Stimulated activated naive CD8-positive, alpha-beta T cell treated with anti-CD3 and anti-CD28 coated beads, Interleukin-15, amount 100 ng/mL, for 72 hours (primary cell): ENCODE measurements at regions not wholly inside any gene's neighbourhood (a gene's known extent, or its start where the extent isn't known, plus 50 kb on each side); places are given as distances from the start of the nearest gene placed in this dataset.

Experiments used
- ATAC-seq: fragments of 150-1000 bp; cut with Tn5 transposase; 2 replicates; pipeline ENCODE4 v1.10.0; 2021; ENCODE audit warnings: mild to moderate bottlenecking, moderate library complexity
- DNase-seq, 2 donors: peaks; one replicate each; pipeline ENCODE4 v3.0.0; 2021 to 2022
- H3K27ac Mint-ChIP-seq, 2 donors: one replicate each; pipeline ENCODE4 v1.8.0; 2022; ENCODE audit warnings: mild to moderate bottlenecking in 2 of 2, mixed read lengths in 2 of 2, moderate library complexity in 2 of 2
- H3K27me3 Mint-ChIP-seq: one replicate; pipeline ENCODE4 v1.8.0; 2022; ENCODE audit warnings: mixed read lengths
- H3K4me1 Mint-ChIP-seq: one replicate; pipeline ENCODE4 v1.8.0; 2022; ENCODE audit warnings: mild to moderate bottlenecking, mixed read lengths
- H3K4me3 Mint-ChIP-seq, 2 donors: one replicate each; pipeline ENCODE4 v1.8.0; 2022; ENCODE audit warnings: mild to moderate bottlenecking in 2 of 2, mixed read lengths in 2 of 2, moderate library complexity in 1 of 2
- H3K9me3 Mint-ChIP-seq, 2 donors: one replicate each; pipeline ENCODE4 v1.8.0; 2022; ENCODE audit warnings: mixed read lengths in 2 of 2

DNA sequence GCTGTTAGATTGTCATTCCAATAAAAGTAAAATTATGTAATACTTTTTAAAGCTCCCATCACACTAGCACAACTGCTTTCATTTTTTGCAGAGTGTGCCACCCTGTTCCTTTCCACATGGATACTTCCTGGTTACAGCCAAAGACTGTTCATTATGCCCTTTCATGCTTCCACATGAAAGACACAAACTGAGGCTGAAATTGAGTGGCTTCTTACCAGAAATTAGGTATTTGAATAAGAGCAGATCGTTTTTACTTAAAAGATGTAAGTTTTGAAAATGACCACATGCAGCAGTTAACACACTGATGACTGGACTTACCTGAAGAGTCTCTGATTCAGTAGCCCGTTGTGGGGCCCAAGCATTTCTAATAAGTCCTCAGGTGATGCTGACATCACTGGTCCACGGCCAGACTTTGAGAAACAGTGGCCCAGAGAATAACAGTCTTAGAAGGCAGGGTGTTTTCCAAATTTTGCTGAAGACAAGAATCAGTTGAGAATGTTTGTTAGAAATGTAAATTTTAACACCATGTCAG is 187.6 kb upstream of the DMRT1 start:
- Mint-ChIP-seq H3K27ac (no peak overlapping the region), H3K27me3 (no peaks in the 10 kb centered on the region), H3K4me1 (peaks cover 49% of the 10 kb centered on the region), H3K9me3 (no peaks in the 10 kb centered on the region), H3K4me3 (no peak overlapping the region)
- ATAC-seq (no peak), DNase-seq (no peak)

- H3K9me3 Mint-ChIP-seq, result no peaks in the 10 kb centered on the region
- H3K4me3 Mint-ChIP-seq, result no peak overlapping the region
- no peak for DNase-seq
- no peak for ATAC-seq
- no peaks in the 10 kb centered on the region for H3K27me3 Mint-ChIP-seq
- H3K4me1 Mint-ChIP-seq, result peaks cover 41% of the 10 kb centered on the region
- peak overlapping the region in 1 of 2 donors; percentile 29 for H3K27ac Mint-ChIP-seq
These were observed 185.6 kb upstream of the DMRT1 start for GRCh38 chr9:655875-656274.

DNA sequence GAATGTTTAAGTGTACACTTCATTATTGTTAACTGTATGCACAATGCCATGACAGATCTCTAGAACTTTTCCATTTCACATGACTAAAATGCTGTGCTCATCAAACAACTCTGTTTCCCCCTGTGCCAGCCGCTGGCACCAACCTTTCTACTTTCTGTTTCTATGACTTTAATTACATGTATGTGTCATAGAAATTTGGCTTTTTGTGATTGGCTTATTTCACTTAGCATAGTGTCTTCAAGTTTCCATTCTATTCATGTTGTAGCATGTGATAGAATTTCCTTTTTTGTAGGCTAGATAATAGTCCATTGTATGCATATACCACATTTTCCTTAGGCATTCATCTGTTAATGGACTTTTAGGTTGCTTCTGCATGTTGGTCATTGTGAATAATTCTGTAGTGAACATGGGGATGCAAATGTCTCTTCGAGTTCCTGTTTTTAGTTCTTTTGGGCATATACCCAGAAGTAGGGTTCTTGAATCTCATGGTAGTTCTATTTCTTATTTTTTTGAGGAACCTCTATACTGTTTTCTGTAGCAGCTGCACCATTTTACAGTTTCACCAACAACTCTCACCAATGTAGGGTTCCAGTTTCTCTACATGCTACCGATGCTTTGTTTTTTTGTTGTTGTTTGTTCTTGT is 184.4 kb upstream of the DMRT1 start:
- no peaks in the 10 kb centered on the region for H3K9me3 Mint-ChIP-seq
- peaks cover 41% of the 10 kb centered on the region for H3K4me1 Mint-ChIP-seq
- no peaks in the 10 kb centered on the region for H3K27me3 Mint-ChIP-seq
- H3K4me3 Mint-ChIP-seq, result no peak overlapping the region
- peak overlapping the region in 1 of 2 donors; percentile 35 for H3K27ac Mint-ChIP-seq
- peak; percentile 75 for ATAC-seq
- DNase-seq, result no peak

DNA sequence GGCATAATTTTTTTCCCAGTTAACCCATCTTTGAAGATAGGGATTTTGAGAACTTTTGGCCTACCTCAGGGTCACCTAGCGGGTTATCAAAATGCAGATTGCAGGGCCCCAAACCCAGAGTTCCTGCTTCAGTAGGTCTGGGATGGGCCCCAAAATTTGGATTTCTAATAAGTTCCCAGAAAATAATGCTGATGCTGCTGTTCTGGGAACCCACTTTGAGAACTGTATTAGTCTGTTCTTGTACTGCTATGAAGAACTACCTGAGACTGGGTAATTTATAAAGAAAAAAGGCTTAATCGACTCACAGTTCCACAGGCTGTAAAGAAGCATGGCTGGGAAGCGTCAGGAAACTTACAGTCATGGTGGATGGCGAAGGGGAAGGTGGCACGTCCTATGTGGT is 182.2 kb upstream of the DMRT1 start:
- H3K27ac Mint-ChIP-seq, result no peak overlapping the region
- no peak overlapping the region for H3K4me3 Mint-ChIP-seq
- no peak for ATAC-seq
- peaks cover 27% of the 10 kb centered on the region for H3K4me1 Mint-ChIP-seq
- no peak for DNase-seq
- no peaks in the 10 kb centered on the region for H3K9me3 Mint-ChIP-seq
- no peaks in the 10 kb centered on the region for H3K27me3 Mint-ChIP-seq

DNA sequence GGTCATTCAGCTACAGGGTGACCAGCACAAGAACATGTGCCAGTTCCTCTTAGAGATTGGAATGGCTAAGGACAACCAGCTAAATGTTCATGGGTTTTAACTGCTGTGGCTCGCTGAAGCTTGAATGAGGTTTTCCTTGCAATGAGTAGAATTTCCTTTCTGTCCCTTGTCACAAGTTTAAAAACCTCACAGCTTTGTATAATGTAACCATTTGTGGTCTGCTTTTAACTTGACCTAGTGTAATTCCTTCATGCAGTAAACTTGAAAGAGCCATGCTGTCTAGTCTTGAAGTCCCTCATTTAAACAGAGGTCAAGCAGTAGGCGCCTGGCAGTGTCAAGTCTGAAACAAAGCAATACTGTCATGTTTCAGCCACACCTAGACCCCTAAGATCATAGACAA is 181.3 kb upstream of the DMRT1 start:
- Mint-ChIP-seq H3K9me3 (no peaks in the 10 kb centered on the region), H3K4me1 (peaks cover 27% of the 10 kb centered on the region), H3K27ac (no peak overlapping the region), H3K27me3 (no peaks in the 10 kb centered on the region), H3K4me3 (no peak overlapping the region)
- no peak for DNase-seq
- ATAC-seq, result peak; percentile 45

GRCh38 chr9:663541-663940 is 178.0 kb upstream of the DMRT1 start:
- Mint-ChIP-seq H3K27me3 (no peaks in the 10 kb centered on the region), H3K4me3 (no peak overlapping the region), H3K9me3 (peaks cover 6 to 15% of the 10 kb centered on the region in 2 donors), H3K4me1 (peaks cover 11% of the 10 kb centered on the region), H3K27ac (no peak overlapping the region)
- ATAC-seq, result no peak
- DNase-seq, result no peak

DNA sequence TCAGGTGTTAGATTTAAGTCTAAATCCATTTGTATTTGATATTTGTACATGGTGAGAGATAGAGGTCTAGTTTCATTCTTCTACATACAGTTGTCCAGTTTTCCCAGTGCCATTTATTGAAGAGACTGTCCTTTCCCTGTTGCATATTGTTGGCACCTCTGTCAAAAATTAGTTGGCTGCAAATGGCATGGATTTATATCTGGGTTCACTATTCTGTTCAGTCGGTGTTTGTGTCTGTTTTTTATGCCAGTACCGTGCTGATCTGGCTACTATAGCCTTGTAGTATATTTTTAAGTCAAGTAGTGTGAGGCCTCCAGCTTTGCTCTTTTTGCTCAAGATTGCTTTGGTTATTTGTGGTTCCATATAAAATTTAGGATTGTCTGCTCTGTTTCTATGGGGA is 176.2 kb upstream of the DMRT1 start:
- no peaks in the 10 kb centered on the region for H3K27me3 Mint-ChIP-seq
- H3K4me3 Mint-ChIP-seq, result no peak overlapping the region
- H3K9me3 Mint-ChIP-seq, result peaks cover 12 to 32% of the 10 kb centered on the region in 2 donors
- no peak overlapping the region for H3K27ac Mint-ChIP-seq
- DNase-seq (no peak), ATAC-seq (no peak)
- peaks cover 5% of the 10 kb centered on the region for H3K4me1 Mint-ChIP-seq

DNA sequence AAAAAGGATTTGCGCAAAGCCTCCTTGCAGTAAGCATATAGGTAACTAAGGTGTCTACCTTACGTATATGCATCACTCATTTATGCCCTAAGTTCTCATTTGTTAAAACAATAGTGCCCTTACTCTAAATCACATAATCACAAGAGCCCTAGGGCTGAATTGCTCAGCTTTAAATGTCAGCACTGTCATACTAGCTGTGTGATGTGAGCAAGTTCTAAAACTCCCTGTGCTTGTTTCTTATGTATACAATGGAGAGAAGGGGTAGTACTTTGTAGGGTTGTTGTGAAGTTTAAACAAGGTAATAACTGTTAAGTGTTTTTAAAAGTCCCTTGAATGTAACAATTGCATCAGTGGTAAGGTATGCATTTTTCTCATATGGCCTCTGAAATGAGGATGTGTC is 169.5 kb upstream of the DMRT1 start:
- Mint-ChIP-seq H3K4me3 (no peak overlapping the region), H3K9me3 (peaks cover 13 to 37% of the 10 kb centered on the region in 2 donors), H3K27ac (no peak overlapping the region), H3K27me3 (no peaks in the 10 kb centered on the region), H3K4me1 (peaks cover 25% of the 10 kb centered on the region)
- no peak for ATAC-seq
- no peak for DNase-seq

GRCh38 chr9:672851-673250 is 168.6 kb upstream of the DMRT1 start:
- no peaks in the 10 kb centered on the region for H3K27me3 Mint-ChIP-seq
- no peak for DNase-seq
- peaks cover 13 to 31% of the 10 kb centered on the region in 2 donors for H3K9me3 Mint-ChIP-seq
- no peak for ATAC-seq
- H3K4me3 Mint-ChIP-seq, result no peak overlapping the region
- H3K27ac Mint-ChIP-seq, result no peak overlapping the region
- H3K4me1 Mint-ChIP-seq, result peaks cover 33% of the 10 kb centered on the region

DNA sequence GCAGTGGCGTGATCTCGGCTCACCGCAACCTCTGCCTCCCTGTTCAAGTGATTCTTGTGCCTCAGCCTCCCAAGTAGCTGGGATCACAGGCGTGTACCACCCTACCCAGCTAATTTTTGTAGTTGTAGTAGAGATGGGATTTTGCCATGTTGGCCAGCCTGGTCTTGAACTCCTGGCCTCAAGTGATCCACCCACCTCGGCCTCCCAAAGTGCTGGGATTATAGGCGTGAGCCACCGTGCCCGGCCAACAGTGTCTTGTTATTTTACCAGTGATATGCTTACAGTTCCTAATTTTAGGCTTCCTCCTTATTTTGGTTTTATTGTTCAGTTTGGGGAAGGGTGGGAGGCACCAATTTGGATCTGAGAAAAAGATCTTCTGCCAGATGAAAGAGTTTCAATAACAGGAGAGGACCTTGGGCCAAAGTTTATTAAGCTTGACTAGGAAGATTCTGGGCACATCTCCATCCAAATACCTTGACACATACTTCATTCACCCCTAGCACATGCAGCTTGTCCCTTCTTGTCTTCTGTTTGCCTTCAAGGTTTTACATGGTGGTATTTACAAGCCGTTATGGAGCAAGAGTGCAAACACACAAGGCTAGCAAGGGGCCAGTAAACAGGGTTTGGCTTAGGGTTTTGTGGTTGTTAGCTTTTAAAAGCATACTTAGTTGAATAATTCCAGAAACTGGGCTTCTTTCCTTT is 168.1 kb upstream of the DMRT1 start:
- Mint-ChIP-seq H3K9me3 (peaks cover 9 to 25% of the 10 kb centered on the region in 2 donors), H3K4me3 (no peak overlapping the region), H3K27me3 (no peaks in the 10 kb centered on the region), H3K4me1 (peaks cover 38% of the 10 kb centered on the region), H3K27ac (peak overlapping the region in 1 of 2 donors; percentile 15)
- ATAC-seq (no peak), DNase-seq (no peak)

DNA sequence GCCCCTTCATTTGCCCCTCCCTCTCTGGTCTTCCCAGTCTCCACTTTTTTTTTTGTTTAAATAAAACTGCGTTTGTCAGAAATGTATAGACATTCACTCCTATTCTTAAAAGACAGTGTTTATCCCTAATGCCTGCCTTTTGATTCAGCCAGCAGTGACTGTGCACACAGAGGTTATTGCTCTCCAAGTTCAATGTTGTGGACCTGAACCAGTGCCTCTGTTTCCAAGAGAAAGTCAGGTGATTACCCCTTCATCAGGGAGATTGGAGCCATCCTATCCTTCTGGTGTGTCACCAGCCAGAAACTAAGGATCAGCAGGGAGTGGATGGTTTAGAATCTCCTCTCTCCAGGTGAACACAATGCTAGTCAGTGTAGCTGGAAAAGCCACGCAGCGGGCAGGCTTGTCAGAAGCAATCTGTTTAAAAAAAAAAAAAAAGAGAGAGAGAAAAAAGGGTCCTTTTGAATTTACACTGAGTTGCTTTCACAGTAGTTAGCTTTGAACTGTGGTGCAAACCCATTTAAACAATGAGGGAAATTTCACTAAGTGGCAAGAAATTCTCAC is 167.5 kb upstream of the DMRT1 start:
- H3K4me1 Mint-ChIP-seq, result peaks cover 38% of the 10 kb centered on the region
- DNase-seq, result no peak
- H3K27ac Mint-ChIP-seq, result peak overlapping the region in 1 of 2 donors; percentile 15
- H3K9me3 Mint-ChIP-seq, result peaks cover 6 to 19% of the 10 kb centered on the region in 2 donors
- no peak for ATAC-seq
- H3K27me3 Mint-ChIP-seq, result no peaks in the 10 kb centered on the region
- no peak overlapping the region for H3K4me3 Mint-ChIP-seq

DNA sequence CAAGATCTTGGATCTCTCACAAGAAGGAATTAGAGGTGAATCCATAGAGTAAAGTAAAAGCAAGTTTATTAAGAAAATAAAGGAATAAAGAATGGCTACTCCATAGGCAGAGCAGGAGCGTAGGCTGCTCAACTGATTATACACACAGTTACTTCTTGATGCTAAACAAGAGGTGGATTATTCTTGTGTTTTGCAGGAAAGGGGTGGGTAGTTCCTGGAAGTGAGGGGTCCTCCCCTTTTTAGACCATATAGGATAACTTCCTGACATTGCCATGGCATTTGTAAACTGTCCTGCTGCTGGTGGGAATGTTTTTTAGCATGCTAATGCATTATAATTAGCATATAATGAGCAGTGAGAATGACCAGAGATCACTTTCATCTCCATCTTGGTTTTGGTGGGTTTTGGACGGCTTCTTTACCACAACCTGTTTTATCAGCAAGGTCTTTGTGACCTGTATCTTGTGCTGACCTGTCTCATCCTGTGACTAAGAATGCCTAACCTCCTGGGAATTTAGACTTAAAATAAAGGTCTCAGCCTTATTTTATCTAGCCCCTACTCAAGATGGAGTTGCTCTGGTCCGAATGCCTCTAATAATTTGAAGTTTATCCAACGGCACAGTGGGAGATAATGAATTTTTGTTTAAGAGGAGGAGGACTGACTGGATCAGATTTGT is 165.7 kb upstream of the DMRT1 start:
- Mint-ChIP-seq H3K4me3 (no peak overlapping the region), H3K4me1 (peaks cover 38% of the 10 kb centered on the region), H3K9me3 (peaks cover 0 to under 1% of the 10 kb centered on the region in 2 donors), H3K27me3 (no peaks in the 10 kb centered on the region), H3K27ac (no peak overlapping the region)
- no peak for DNase-seq
- ATAC-seq, result no peak

GRCh38 chr9:676780-677438 is 164.6 kb upstream of the DMRT1 start:
- ATAC-seq (no peak), DNase-seq (no peak)
- Mint-ChIP-seq H3K4me1 (peaks cover 38% of the 10 kb centered on the region), H3K27ac (peak overlapping the region in 1 of 2 donors; percentile 71), H3K27me3 (no peaks in the 10 kb centered on the region), H3K4me3 (peak overlapping the region; percentile 70 to 81), H3K9me3 (no peaks in the 10 kb centered on the region)

GRCh38 chr9:677461-678097 is 163.9 kb upstream of the DMRT1 start:
- Mint-ChIP-seq H3K9me3 (no peaks in the 10 kb centered on the region), H3K4me3 (peak overlapping the region; percentile 70 to 81), H3K4me1 (peaks cover 38% of the 10 kb centered on the region), H3K27me3 (no peaks in the 10 kb centered on the region), H3K27ac (peak overlapping the region; percentile 71 to 80)
- no peak for ATAC-seq
- DNase-seq, result no peak

- Mint-ChIP-seq H3K4me3 (no peak overlapping the region), H3K4me1 (peaks cover 37% of the 10 kb centered on the region), H3K9me3 (no peaks in the 10 kb centered on the region), H3K27ac (no peak overlapping the region), H3K27me3 (no peaks in the 10 kb centered on the region)
- ATAC-seq, result no peak
- DNase-seq, result no peak
These were observed 162.6 kb upstream of the DMRT1 start for GRCh38 chr9:678897-679296.
